Mesodermal cell (in vitro differentiated cells): ENCODE measurements at regions not wholly inside any gene's neighbourhood (a gene's known extent, or its start where the extent isn't known, plus 50 kb on each side); places are given as distances from the start of the nearest gene placed in this dataset.
"Not testable (repeated sequence)": the region's sequence is repeated elsewhere in the genome, so short reads cannot be mapped to it uniquely, and the experiment has no call there.

Experiments
- H3K27ac ChIP-seq: 2 replicates; pipeline ENCODE4 v1.7.0; 2013; ENCODE audit warnings: mild to moderate bottlenecking, low read depth, low read length, moderate library complexity; ENCODE audit not compliant: severe bottlenecking
- H3K36me3 ChIP-seq: 2 replicates; pipeline ENCODE4 v1.7.1; 2013; ENCODE audit warnings: mild to moderate bottlenecking, low read length, moderate library complexity; ENCODE audit not compliant: control insufficient read depth, insufficient read depth
- H3K4me1 ChIP-seq: one replicate; pipeline ENCODE4 v1.7.1; 2013; ENCODE audit warnings: mild to moderate bottlenecking, low read length; ENCODE audit not compliant: insufficient read depth, control insufficient read depth, poor library complexity, severe bottlenecking
- H3K4me3 ChIP-seq: 2 replicates; pipeline ENCODE4 v1.7.0; 2013; ENCODE audit warnings: low read length, control low read depth, mild to moderate bottlenecking; ENCODE audit not compliant: insufficient read depth, poor library complexity, severe bottlenecking; ENCODE audit errors: extremely low read depth
- H3K9me3 ChIP-seq: 2 replicates; pipeline ENCODE4 v1.7.1; 2013; ENCODE audit warnings: mild to moderate bottlenecking, low read length, moderate library complexity; ENCODE audit not compliant: control insufficient read depth
- WGBS, 2 experiments: methylation state at CpG; one replicate each; pipeline ENCODE4 v1.1.5; 2013; ENCODE audit warnings: missing lambda C conversion rate in 2 of 2; ENCODE audit not compliant: insufficient coverage in 2 of 2; 5-methylcytosine and 5-hydroxymethylcytosine counted together

- Histone ChIP-seq H3K36me3 (no peaks in the 10 kb centered on the region), H3K4me3 (no peak overlapping the region), H3K4me1 (peaks cover 7% of the 10 kb centered on the region), H3K27ac (no peak overlapping the region), H3K9me3 (no peaks in the 10 kb centered on the region)
- 82 to 100% methylated on average over 1 to 2 of the region's 2 CpGs for WGBS, 2 experiments
Measured at GRCh38 chr15:26033493-26033892, 170.4 kb upstream of the ATP10A start.

GRCh38 chr15:26032162-26032846 is 169.2 kb upstream of the ATP10A start:
- no peaks in the 10 kb centered on the region for H3K9me3 ChIP-seq
- H3K27ac ChIP-seq, result no peak overlapping the region
- peaks cover 8% of the 10 kb centered on the region for H3K4me1 ChIP-seq
- H3K36me3 ChIP-seq, result no peaks in the 10 kb centered on the region
- WGBS, 2 experiments, result 88 to 93% methylated on average over 9 of the region's 9 CpGs
- no peak overlapping the region for H3K4me3 ChIP-seq

- not testable (repeated sequence) for H3K36me3 ChIP-seq, H3K4me1 ChIP-seq, H3K27ac ChIP-seq, H3K9me3 ChIP-seq, H3K4me3 ChIP-seq
- 98 to 100% methylated on average over 5 to 6 of the region's 7 CpGs for WGBS, 2 experiments
Measured at GRCh38 chr15:26029586-26029985, 166.5 kb upstream of the ATP10A start.

- Histone ChIP-seq H3K36me3 (no peaks in the 10 kb centered on the region), H3K27ac (no peak overlapping the region), H3K4me1 (peaks cover 8% of the 10 kb centered on the region), H3K4me3 (no peak overlapping the region), H3K9me3 (no peaks in the 10 kb centered on the region)
- WGBS, 2 experiments, result 91 to 92% methylated on average over 6 of the region's 6 CpGs
Measured at GRCh38 chr15:26029146-26029545, 166.0 kb upstream of the ATP10A start.

- Histone ChIP-seq H3K4me3 (no peak overlapping the region), H3K9me3 (no peaks in the 10 kb centered on the region), H3K27ac (no peak overlapping the region), H3K4me1 (peaks cover 8% of the 10 kb centered on the region), H3K36me3 (no peaks in the 10 kb centered on the region)
- WGBS, 2 experiments, result 87 to 95% methylated on average over 9 of the region's 13 CpGs
Measured at GRCh38 chr15:26028086-26028740, 165.1 kb upstream of the ATP10A start.

- not testable (repeated sequence) for H3K27ac ChIP-seq
Measured at GRCh38 chr15:26026671-26027070, 163.5 kb upstream of the ATP10A start.

GRCh38 chr15:26024241-26024640 is 161.1 kb upstream of the ATP10A start:
- H3K4me3 ChIP-seq, result no peak overlapping the region
- peaks cover 8% of the 10 kb centered on the region for H3K4me1 ChIP-seq
- no peaks in the 10 kb centered on the region for H3K9me3 ChIP-seq
- no peak overlapping the region for H3K27ac ChIP-seq
- no peaks in the 10 kb centered on the region for H3K36me3 ChIP-seq
- 93 to 100% methylated on average over 3 of the region's 4 CpGs for WGBS, 2 experiments

More at GRCh38 chr15:26026671-26027070, 163.5 kb upstream of the ATP10A start:
- 93 to 100% methylated on average over 1 to 2 of the region's 3 CpGs for whole genome bisulfite sequencing, 2 experiments
- not testable (repeated sequence) for H3K4me3 ChIP-seq, H3K4me1 ChIP-seq, H3K36me3 ChIP-seq, H3K9me3 ChIP-seq

GRCh38 chr15:26023691-26024090 is 160.6 kb upstream of the ATP10A start:
- 93% methylated on average over 2 of the region's 5 CpGs; no CpG with 5 or more reads in 1 of the 2 experiments for WGBS, 2 experiments

GRCh38 chr15:26023231-26023630 is 160.1 kb upstream of the ATP10A start:
- no peak overlapping the region for H3K27ac ChIP-seq
- H3K9me3 ChIP-seq, result no peaks in the 10 kb centered on the region
- no peak overlapping the region for H3K4me3 ChIP-seq
- WGBS, 2 experiments, result 85 to 86% methylated on average over 3 to 6 of the region's 10 CpGs
- H3K4me1 ChIP-seq, result no peaks in the 10 kb centered on the region
- H3K36me3 ChIP-seq, result no peaks in the 10 kb centered on the region

More at GRCh38 chr15:26023691-26024090, 160.6 kb upstream of the ATP10A start:
- H3K9me3 ChIP-seq, result no peaks in the 10 kb centered on the region
- H3K36me3 ChIP-seq, result no peaks in the 10 kb centered on the region
- H3K27ac ChIP-seq, result no peak overlapping the region
- peaks cover 4% of the 10 kb centered on the region for H3K4me1 ChIP-seq
- H3K4me3 ChIP-seq, result no peak overlapping the region

- Histone ChIP-seq H3K36me3 (no peaks in the 10 kb centered on the region), H3K4me1 (no peaks in the 10 kb centered on the region), H3K27ac (no peak overlapping the region), H3K4me3 (no peak overlapping the region), H3K9me3 (no peaks in the 10 kb centered on the region)
- 92 to 97% methylated on average over 8 of the region's 8 CpGs for WGBS, 2 experiments
Measured at GRCh38 chr15:26020871-26021270, 157.7 kb upstream of the ATP10A start.

GRCh38 chr15:26017665-26018064 is 154.5 kb upstream of the ATP10A start:
- Histone ChIP-seq H3K27ac (no peak overlapping the region), H3K4me1 (no peaks in the 10 kb centered on the region), H3K9me3 (no peaks in the 10 kb centered on the region), H3K4me3 (no peak overlapping the region), H3K36me3 (no peaks in the 10 kb centered on the region)
- WGBS, 2 experiments, result 98 to 100% methylated on average over 2 to 5 of the region's 7 CpGs
